Hematopoietic multipotent progenitor cell treated with erythropoietin and hydrocortisone succinate and interleukin-3 and kit ligand, for 8 days (in vitro differentiated cells): ENCODE measurements at regions not wholly inside any gene's neighbourhood (a gene's known extent, or its start where the extent isn't known, plus 50 kb on each side); places are given as distances from the start of the nearest gene placed in this dataset.

ENCODE experiments used
- DNase-seq: peaks from one replicate; pipeline ENCODE4 v3.0.0-alpha.2; 2015

GRCh38 chr12:124726596-124727263 lies 136.9 kb downstream of the SCARB1 start:
- no peak for DNase-seq

GRCh38 chr12:124725597-124726237 lies 137.9 kb downstream of the SCARB1 start:
- no peak for DNase-seq

GRCh38 chr12:124725099-124725498 lies 138.6 kb downstream of the SCARB1 start:
- no peak for DNase-seq

- DNase-seq: no peak
Measured at GRCh38 chr12:124722878-124723277, 140.8 kb downstream of the SCARB1 start.

GRCh38 chr12:124721501-124722162 lies 142.0 kb downstream of the SCARB1 start:
- DNase-seq: no peak

GRCh38 chr12:124720681-124721500 lies 142.8 kb downstream of the SCARB1 start:
- DNase-seq: no peak

- DNase-seq: no peak
Measured at GRCh38 chr12:124720004-124720680, 143.5 kb downstream of the SCARB1 start.

GRCh38 chr12:124719231-124719630 lies 144.4 kb downstream of the SCARB1 start:
- no peak for DNase-seq

- no peak for DNase-seq
Measured at GRCh38 chr12:124718458-124718857, 145.2 kb downstream of the SCARB1 start.

GRCh38 chr12:124718036-124718435 lies 145.6 kb downstream of the SCARB1 start:
- no peak for DNase-seq

GRCh38 chr12:124717318-124717717 lies 146.3 kb downstream of the SCARB1 start:
- no peak for DNase-seq

- DNase-seq: no peak
Measured at GRCh38 chr12:124716208-124717130, 147.2 kb downstream of the SCARB1 start.

- no peak for DNase-seq
Measured at GRCh38 chr12:124715121-124715990, 147.9 kb upstream of the NCOR2 start.

GRCh38 chr12:124713436-124714082 lies 146.1 kb upstream of the NCOR2 start:
- DNase-seq: no peak

- no peak for DNase-seq
Measured at GRCh38 chr12:124713041-124713435, 145.6 kb upstream of the NCOR2 start.

GRCh38 chr12:124711344-124711743 lies 143.9 kb upstream of the NCOR2 start:
- no peak for DNase-seq

- no peak for DNase-seq
Measured at GRCh38 chr12:124709722-124710687, 142.6 kb upstream of the NCOR2 start.

- no peak for DNase-seq
Measured at GRCh38 chr12:124707316-124707715, 139.9 kb upstream of the NCOR2 start.

GRCh38 chr12:124706363-124706762 lies 139.0 kb upstream of the NCOR2 start:
- no peak for DNase-seq
